ENCODE measurements at regions not wholly inside any gene's neighbourhood (a gene's known extent, or its start where the extent isn't known, plus 50 kb on each side); places are given as distances from the start of the nearest gene placed in this dataset.

DNA sequence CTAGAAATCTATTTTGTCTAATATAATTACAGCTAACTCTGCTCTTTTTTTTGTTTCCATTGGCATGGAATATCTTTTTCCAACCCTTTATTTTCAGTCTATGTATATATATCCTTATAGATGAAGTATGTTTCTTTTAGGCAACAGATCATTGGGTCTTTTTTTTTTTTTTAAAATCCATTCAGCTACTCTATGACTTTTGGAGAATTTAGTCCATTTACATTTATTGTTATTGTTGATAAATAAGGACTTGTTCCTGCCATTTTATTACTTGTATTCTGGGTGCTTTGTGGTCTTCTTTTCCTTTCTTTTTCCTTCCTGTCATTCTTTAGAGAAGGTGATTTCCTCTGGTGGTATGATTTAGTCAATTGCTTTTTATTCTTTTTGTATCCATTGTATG lies 296.8 kb downstream of the SMARCA2 start:
- ChIA-PET POLR2A (no interaction called here), CTCF (no interaction called here)
- Histone ChIP-seq H3K36me3 (ENCODE audit: control insufficient read depth in 2 of 2, insufficient read depth in 1 of 2, low read length in 2 of 2) (no peaks in the 10 kb centered on the region), H3K9me3 (ENCODE audit: control insufficient read depth, insufficient read depth, low read depth, low read length) (no peaks in the 10 kb centered on the region), H3K27ac (ENCODE audit: extremely low read depth, low read depth, low read length) (no peak overlapping the region), H3K4me3 (ENCODE audit: low read depth, low read length) (no peak overlapping the region), H3K4me1 (ENCODE audit: control insufficient read depth, insufficient read depth, low read length) (no peaks in the 10 kb centered on the region)
- TF ChIP-seq SETDB1 (IDR thresholded peaks at IDR 0.05; ENCODE audit: insufficient read length, low read length), result peak; percentile 88
- TF ChIP-seq ZNF223 (tag by site-specific recombination; IDR thresholded peaks at IDR 0.05), result no peak

DNA sequence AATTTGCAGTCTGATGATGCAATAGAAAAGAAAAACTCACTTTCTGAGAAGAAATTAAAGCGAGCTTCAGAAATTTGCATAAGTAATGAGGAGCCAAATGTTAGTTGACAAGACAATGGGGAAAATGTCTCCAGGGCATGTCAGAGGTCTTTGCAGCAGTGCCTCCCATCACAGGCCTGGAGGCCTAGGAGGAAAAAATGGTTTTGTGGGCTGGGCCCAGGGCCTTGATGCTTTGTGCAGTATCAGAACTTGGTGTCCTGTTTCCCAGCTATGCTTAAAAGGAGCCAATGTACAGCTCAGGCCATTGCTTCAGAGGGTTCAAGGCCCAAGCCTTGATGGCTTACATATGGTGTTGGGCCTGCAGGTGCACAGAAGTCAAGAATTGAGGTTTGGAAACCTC lies 298.4 kb downstream of the SMARCA2 start:
- H3K4me1 ChIP-seq (ENCODE audit: control insufficient read depth, insufficient read depth, low read length), result no peaks in the 10 kb centered on the region
- ChIA-PET CTCF (no interaction called here), POLR2A (no interaction called here)
- no peaks in the 10 kb centered on the region for H3K36me3 ChIP-seq (ENCODE audit: control insufficient read depth in 2 of 2, insufficient read depth in 1 of 2, low read length in 2 of 2)
- TF ChIP-seq ZNF585B (tag by site-specific recombination; IDR thresholded peaks at IDR 0.05), result peak; percentile 88
- TF ChIP-seq, protein P1, sequence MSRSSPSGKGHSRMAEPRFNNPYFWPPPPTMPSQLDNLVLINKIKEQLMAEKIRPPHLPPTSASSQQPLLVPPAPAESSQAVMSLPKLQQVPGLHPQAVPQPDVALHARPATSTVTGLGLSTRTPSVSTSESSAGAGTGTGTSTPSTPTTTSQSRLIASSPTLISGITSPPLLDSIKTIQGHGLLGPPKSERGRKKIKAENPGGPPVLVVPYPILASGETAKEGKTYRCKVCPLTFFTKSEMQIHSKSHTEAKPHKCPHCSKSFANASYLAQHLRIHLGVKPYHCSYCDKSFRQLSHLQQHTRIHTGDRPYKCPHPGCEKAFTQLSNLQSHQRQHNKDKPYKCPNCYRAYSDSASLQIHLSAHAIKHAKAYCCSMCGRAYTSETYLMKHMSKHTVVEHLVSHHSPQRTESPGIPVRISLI (tag by site-specific recombination; IDR thresholded peaks at IDR 0.05), result no peak
- peak; percentile 84 for TF ChIP-seq SETDB1 (IDR thresholded peaks at IDR 0.05; ENCODE audit: insufficient read length, low read length)
- peak; percentile 54; the same call in 1 of the 2 replicates for TF ChIP-seq TRIM28 (IDR thresholded peaks at IDR 0.05; ENCODE audit: borderline replicate concordance, low read length)
- H3K9me3 ChIP-seq (ENCODE audit: control insufficient read depth, insufficient read depth, low read depth, low read length), result no peaks in the 10 kb centered on the region
- H3K4me3 ChIP-seq (ENCODE audit: low read depth, low read length), result no peak overlapping the region
- no peak overlapping the region for H3K27ac ChIP-seq (ENCODE audit: extremely low read depth, low read depth, low read length)

DNA sequence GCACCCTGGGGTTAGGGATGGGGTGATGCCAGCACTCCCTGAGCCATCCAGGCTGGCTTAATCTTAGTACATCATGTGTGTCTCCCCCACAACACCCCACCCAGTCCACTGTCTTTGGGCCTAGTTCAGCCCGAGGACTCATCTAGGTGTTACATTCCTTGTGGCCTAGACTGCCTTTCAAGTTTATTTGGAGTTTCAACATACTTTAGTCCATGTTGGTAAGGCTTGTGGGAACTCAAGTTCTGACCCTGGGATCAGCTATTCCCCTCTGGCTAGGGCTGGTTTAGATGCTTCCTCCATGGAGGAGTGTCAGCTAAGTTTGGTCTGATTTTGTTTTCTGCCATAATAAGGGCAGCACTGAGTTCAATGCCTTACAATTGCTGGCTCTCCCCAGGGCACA lies 302.4 kb downstream of the SMARCA2 start:
- no peaks in the 10 kb centered on the region for H3K4me1 ChIP-seq (ENCODE audit: control insufficient read depth, insufficient read depth, low read length)
- no peaks in the 10 kb centered on the region for H3K36me3 ChIP-seq (ENCODE audit: control insufficient read depth in 2 of 2, insufficient read depth in 1 of 2, low read length in 2 of 2)
- no peak for TF ChIP-seq ZNF837 (tag by site-specific recombination; IDR thresholded peaks at IDR 0.05)
- no peak for TF ChIP-seq SETDB1 (IDR thresholded peaks at IDR 0.05; ENCODE audit: insufficient read length, low read length)
- no peak for TF ChIP-seq ZSCAN16 (tag by site-specific recombination; IDR thresholded peaks at IDR 0.05)
- TF ChIP-seq, protein P2, sequence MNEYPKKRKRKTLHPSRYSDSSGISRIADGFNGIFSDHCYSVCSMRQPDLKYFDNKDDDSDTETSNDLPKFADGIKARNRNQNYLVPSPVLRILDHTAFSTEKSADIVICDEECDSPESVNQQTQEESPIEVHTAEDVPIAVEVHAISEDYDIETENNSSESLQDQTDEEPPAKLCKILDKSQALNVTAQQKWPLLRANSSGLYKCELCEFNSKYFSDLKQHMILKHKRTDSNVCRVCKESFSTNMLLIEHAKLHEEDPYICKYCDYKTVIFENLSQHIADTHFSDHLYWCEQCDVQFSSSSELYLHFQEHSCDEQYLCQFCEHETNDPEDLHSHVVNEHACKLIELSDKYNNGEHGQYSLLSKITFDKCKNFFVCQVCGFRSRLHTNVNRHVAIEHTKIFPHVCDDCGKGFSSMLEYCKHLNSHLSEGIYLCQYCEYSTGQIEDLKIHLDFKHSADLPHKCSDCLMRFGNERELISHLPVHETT (tag by site-specific recombination; IDR thresholded peaks at IDR 0.05), result no peak
- no peak for TF ChIP-seq ZNF175 (tag by site-specific recombination; IDR thresholded peaks at IDR 0.05)
- TF ChIP-seq ZNF394 (tag by site-specific recombination; IDR thresholded peaks at IDR 0.05; ENCODE audit: borderline replicate concordance), result no peak
- no peaks in the 10 kb centered on the region for H3K9me3 ChIP-seq (ENCODE audit: control insufficient read depth, insufficient read depth, low read depth, low read length)
- H3K27ac ChIP-seq (ENCODE audit: extremely low read depth, low read depth, low read length), result no peak overlapping the region
- H3K4me3 ChIP-seq (ENCODE audit: low read depth, low read length), result no peak overlapping the region
- ChIA-PET POLR2A (no interaction called here), CTCF (no interaction called here)

DNA sequence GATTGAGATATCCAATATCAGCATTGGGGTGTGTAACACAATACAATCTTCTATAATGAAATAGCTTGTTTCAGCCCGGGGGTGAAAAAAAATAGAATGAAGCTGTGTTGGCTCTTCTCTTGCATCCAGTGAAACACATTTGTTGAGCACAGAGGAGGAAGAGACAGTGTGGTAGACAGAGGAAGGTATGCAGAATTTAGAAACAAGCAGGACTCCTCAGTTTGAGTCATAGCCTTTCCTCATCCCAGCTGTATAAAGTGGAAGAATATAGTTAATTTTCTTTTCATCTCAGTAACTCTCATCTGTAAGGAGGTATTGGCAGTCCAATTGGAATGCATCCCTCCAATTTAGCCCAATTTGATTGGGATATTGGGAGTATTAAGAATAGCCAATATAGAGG lies 302.2 kb upstream of the VLDLR start:
- H3K4me1 ChIP-seq (ENCODE audit: control insufficient read depth, insufficient read depth, low read length), result no peaks in the 10 kb centered on the region
- H3K36me3 ChIP-seq (ENCODE audit: control insufficient read depth in 2 of 2, insufficient read depth in 1 of 2, low read length in 2 of 2), result no peaks in the 10 kb centered on the region
- no peak overlapping the region for H3K27ac ChIP-seq (ENCODE audit: extremely low read depth, low read depth, low read length)
- no peak for TF ChIP-seq ZNF658 (tag by site-specific recombination; IDR thresholded peaks at IDR 0.05)
- ChIA-PET POLR2A (no interaction called here), CTCF (interaction anchor here (0.5 to 0.9 kb wide), 4 partner anchors 13 to 134 kb away, joined by 3 to 10 read pairs (median 4); no protein-coding TSS in a partner anchor)
- no peak overlapping the region for H3K4me3 ChIP-seq (ENCODE audit: low read depth, low read length)
- H3K9me3 ChIP-seq (ENCODE audit: control insufficient read depth, insufficient read depth, low read depth, low read length), result no peaks in the 10 kb centered on the region

DNA sequence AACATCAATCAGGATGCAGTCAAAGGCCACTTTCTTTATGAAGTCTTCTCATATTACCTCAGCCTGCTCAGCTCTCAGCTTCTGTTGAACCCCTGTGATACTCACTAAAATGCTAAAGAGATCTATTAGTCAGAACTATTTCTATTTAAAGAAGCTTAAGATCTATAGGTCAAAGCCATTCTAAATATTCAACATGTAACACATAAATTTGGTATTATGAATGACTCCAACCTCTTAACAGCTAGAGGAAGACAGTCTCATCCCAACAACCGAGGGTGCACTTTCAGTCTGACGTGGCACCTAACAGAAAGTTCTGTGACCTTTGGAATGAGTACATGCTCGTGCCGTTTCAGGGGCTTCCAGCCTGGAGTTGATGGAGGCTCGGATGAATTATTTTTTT lies 301.5 kb upstream of the VLDLR start:
- no peaks in the 10 kb centered on the region for H3K9me3 ChIP-seq (ENCODE audit: control insufficient read depth, insufficient read depth, low read depth, low read length)
- POLR2A ChIA-PET, result no interaction called here
- no peaks in the 10 kb centered on the region for H3K4me1 ChIP-seq (ENCODE audit: control insufficient read depth, insufficient read depth, low read length)
- no peak overlapping the region for H3K4me3 ChIP-seq (ENCODE audit: low read depth, low read length)
- no peak overlapping the region for H3K27ac ChIP-seq (ENCODE audit: extremely low read depth, low read depth, low read length)
- CTCF ChIA-PET, result interaction anchor here (0.9 kb wide), 2 partner anchors 20 to 43 kb away, joined by 3 to 10 read pairs; no protein-coding TSS in a partner anchor
- H3K36me3 ChIP-seq (ENCODE audit: control insufficient read depth in 2 of 2, insufficient read depth in 1 of 2, low read length in 2 of 2), result no peaks in the 10 kb centered on the region
- no peak for TF ChIP-seq ZNF664 (tag by site-specific recombination; IDR thresholded peaks at IDR 0.05)
- TF ChIP-seq, protein P1 (tag by site-specific recombination; IDR thresholded peaks at IDR 0.05), result no peak
- TF ChIP-seq, protein P3, sequence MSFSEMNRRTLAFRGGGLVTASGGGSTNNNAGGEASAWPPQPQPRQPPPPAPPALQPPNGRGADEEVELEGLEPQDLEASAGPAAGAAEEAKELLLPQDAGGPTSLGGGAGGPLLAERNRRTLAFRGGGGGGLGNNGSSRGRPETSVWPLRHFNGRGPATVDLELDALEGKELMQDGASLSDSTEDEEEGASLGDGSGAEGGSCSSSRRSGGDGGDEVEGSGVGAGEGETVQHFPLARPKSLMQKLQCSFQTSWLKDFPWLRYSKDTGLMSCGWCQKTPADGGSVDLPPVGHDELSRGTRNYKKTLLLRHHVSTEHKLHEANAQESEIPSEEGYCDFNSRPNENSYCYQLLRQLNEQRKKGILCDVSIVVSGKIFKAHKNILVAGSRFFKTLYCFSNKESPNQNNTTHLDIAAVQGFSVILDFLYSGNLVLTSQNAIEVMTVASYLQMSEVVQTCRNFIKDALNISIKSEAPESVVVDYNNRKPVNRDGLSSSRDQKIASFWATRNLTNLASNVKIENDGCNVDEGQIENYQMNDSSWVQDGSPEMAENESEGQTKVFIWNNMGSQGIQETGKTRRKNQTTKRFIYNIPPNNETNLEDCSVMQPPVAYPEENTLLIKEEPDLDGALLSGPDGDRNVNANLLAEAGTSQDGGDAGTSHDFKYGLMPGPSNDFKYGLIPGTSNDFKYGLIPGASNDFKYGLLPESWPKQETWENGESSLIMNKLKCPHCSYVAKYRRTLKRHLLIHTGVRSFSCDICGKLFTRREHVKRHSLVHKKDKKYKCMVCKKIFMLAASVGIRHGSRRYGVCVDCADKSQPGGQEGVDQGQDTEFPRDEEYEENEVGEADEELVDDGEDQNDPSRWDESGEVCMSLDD (tag by site-specific recombination; IDR thresholded peaks at IDR 0.05), result no peak
- no peak for TF ChIP-seq ZNF404 (tag by site-specific recombination; IDR thresholded peaks at IDR 0.05)
- TF ChIP-seq, protein P4, sequence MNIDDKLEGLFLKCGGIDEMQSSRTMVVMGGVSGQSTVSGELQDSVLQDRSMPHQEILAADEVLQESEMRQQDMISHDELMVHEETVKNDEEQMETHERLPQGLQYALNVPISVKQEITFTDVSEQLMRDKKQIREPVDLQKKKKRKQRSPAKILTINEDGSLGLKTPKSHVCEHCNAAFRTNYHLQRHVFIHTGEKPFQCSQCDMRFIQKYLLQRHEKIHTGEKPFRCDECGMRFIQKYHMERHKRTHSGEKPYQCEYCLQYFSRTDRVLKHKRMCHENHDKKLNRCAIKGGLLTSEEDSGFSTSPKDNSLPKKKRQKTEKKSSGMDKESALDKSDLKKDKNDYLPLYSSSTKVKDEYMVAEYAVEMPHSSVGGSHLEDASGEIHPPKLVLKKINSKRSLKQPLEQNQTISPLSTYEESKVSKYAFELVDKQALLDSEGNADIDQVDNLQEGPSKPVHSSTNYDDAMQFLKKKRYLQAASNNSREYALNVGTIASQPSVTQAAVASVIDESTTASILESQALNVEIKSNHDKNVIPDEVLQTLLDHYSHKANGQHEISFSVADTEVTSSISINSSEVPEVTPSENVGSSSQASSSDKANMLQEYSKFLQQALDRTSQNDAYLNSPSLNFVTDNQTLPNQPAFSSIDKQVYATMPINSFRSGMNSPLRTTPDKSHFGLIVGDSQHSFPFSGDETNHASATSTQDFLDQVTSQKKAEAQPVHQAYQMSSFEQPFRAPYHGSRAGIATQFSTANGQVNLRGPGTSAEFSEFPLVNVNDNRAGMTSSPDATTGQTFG (tag by site-specific recombination; IDR thresholded peaks at IDR 0.05; ENCODE audit: borderline replicate concordance), result no peak
- TF ChIP-seq SETDB1 (IDR thresholded peaks at IDR 0.05; ENCODE audit: insufficient read length, low read length), result no peak
